PFSK-1 (cell line): ENCODE measurements at regions not wholly inside any gene's neighbourhood (a gene's known extent, or its start where the extent isn't known, plus 50 kb on each side); places are given as distances from the start of the nearest gene placed in this dataset.

ENCODE experiments used
- FOXP2 ChIP-seq: optimal IDR thresholded peaks from 2 replicates; pipeline ENCODE3; 2011; ENCODE audit warnings: borderline replicate concordance, control low read depth, inconsistent platforms; ENCODE audit not compliant: insufficient read depth; ENCODE audit errors: extremely low read length, extremely low read depth
- POLR2AphosphoS5 ChIP-seq: IDR thresholded peaks from 2 replicates; pipeline ENCODE4 v1.6.1; 2012; ENCODE audit warnings: low read depth, mild to moderate bottlenecking, control low read depth, low read length, moderate library complexity
- REST ChIP-seq, 2 experiments: IDR thresholded peaks; 2 replicates each; pipeline versions ENCODE4 v1.6.1 to v1.8.0; 2011 to 2012; ENCODE audit warnings: low read depth in 2 of 2, low read length in 2 of 2, control low read depth in 1 of 2, inconsistent platforms in 1 of 2, mild to moderate bottlenecking in 1 of 2, moderate library complexity in 1 of 2; ENCODE audit not compliant: insufficient read depth in 1 of 2
- SIN3A ChIP-seq: IDR thresholded peaks from 2 replicates; pipeline ENCODE4 v1.6.1; 2012; ENCODE audit warnings: mild to moderate bottlenecking, low read length, moderate library complexity, borderline replicate concordance; ENCODE audit not compliant: insufficient read depth
- TAF1 ChIP-seq: IDR thresholded peaks from 2 replicates; pipeline ENCODE4 v1.6.1; 2012; ENCODE audit warnings: low read length, control low read depth, borderline replicate concordance; ENCODE audit not compliant: insufficient read depth

DNA sequence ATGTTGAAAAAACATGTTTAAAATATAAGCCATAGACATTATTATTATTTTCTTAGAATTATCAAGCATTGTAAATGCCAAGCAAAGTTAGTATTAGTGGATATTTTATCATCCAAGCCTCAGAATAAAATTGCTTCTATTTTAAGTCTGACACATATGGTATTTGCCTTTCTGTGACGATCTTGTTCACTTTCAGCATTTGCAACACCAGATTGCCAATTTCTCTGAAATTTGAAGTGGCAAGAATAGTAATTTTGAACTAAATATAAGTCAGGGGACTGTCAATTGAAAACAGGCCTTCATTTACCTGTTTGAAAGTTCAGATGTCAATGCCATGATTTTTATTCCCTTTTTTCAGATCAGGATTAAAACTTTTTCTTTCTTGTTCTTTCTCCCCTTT lies 1233.6 kb upstream of the CDH18 start:
- TF ChIP-seq REST (IDR thresholded peaks at IDR 0.05; ENCODE audit: insufficient read depth in 1 of 2, low read depth in 2 of 2, low read length in 2 of 2) (no peak), FOXP2 (no peak), SIN3A (no peak), POLR2AphosphoS5 (no peak)

- no peak for TF ChIP-seq SIN3A
These were observed 1232.0 kb upstream of the CDH18 start for GRCh38 chr5:21219966-21220365.

DNA sequence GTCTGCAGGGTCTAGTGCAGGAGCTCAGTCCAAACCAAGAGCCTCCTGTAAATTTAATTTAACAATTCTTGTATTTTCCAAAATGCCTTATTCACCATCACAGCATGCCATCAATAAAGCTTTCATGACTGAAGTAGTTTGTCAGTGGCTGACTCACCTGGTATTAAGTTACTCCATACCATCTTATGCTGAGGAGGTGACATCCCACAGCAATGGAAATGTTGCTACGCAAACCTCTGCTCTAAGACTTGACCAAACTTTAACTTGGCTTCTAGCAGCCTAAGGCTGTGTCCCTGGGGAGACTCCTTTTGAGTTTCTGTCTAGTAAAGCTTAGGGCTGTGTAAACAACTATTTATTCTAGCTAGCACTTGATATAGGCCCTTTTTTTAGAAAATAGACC lies 1231.3 kb upstream of the CDH18 start:
- TF ChIP-seq FOXP2 (no peak), REST (IDR thresholded peaks at IDR 0.05; ENCODE audit: insufficient read depth in 1 of 2, low read depth in 2 of 2, low read length in 2 of 2) (no peak), SIN3A (no peak), TAF1 (no peak), POLR2AphosphoS5 (no peak)

DNA sequence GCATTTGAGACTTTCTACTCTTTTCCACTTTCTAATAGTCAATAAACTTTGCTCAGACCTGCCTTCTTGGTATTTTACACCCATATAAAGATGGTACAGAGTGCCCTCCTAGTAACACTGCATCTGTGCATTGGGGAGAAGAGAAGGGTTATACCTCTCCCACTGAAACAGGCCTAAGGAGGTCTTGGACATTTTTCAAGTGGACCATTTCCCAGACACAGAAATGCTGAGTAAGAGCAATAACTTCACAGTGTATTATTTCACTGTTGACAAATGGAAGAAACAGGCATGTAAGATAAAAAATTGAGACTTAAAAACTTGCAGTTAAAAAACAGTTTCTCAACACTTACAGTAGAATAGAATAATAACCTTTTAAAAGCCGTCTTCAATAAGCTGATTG lies 1224.0 kb upstream of the CDH18 start:
- TF ChIP-seq TAF1 (no peak), POLR2AphosphoS5 (no peak), SIN3A (no peak), REST (IDR thresholded peaks at IDR 0.05; ENCODE audit: insufficient read depth in 1 of 2, low read depth in 2 of 2, low read length in 2 of 2) (no peak), FOXP2 (no peak)

- no peak for TF ChIP-seq SIN3A
- no peak for TF ChIP-seq REST (IDR thresholded peaks at IDR 0.05; ENCODE audit: insufficient read depth in 1 of 2, low read depth in 2 of 2, low read length in 2 of 2)
- TF ChIP-seq FOXP2: no peak
- TF ChIP-seq POLR2AphosphoS5: no peak
- no peak for TF ChIP-seq TAF1
These were observed 1221.4 kb upstream of the CDH18 start for GRCh38 chr5:21209409-21209808.

GRCh38 chr5:21199087-21199486 lies 1211.1 kb upstream of the CDH18 start:
- TF ChIP-seq POLR2AphosphoS5: no peak
- no peak for TF ChIP-seq TAF1
- TF ChIP-seq SIN3A: no peak
- TF ChIP-seq FOXP2: no peak
- no peak for TF ChIP-seq REST (IDR thresholded peaks at IDR 0.05; ENCODE audit: insufficient read depth in 1 of 2, low read depth in 2 of 2, low read length in 2 of 2)
